HEK293 (cell line): ENCODE measurements at regions not wholly inside any gene's neighbourhood (a gene's known extent, or its start where the extent isn't known, plus 50 kb on each side); places are given as distances from the start of the nearest gene placed in this dataset.

Experiments
- CTCF ChIA-PET: fragments of 350-600 bp; formaldehyde crosslinking; extraction: SDS; loops from one replicate; lab custom pipeline; 2021; ENCODE audit warnings: antibody characterized with exemption; lab: Yijun Ruan, JAX
- POLR2A ChIA-PET: fragments of 300-600 bp; formaldehyde crosslinking; extraction: SDS; loops from one replicate; lab custom pipeline; 2020; ENCODE audit warnings: antibody characterized with exemption, inconsistent platforms; lab: Yijun Ruan, JAX
- H3K27ac ChIP-seq: fragments of 200-500 bp; sonication (Bioruptor generic); 2 replicates; pipeline ENCODE4 v1.5.1; 2014; ENCODE audit warnings: low read depth, low read length, control low read depth, inconsistent platforms; ENCODE audit errors: extremely low read depth
- H3K36me3 ChIP-seq, 2 experiments: fragments of 200-500 bp in 1 of 2; sonication (Bioruptor generic) in 1 of 2; 1 replicate in 1 of 2; 2 replicates in 1 of 2; pipeline ENCODE4 v1.5.1; 2014 to 2017; ENCODE audit warnings: inconsistent platforms in 2 of 2, low read length in 2 of 2; ENCODE audit not compliant: control insufficient read depth in 2 of 2, insufficient read depth in 1 of 2
- H3K4me1 ChIP-seq: fragments of 200-500 bp; sonication (Bioruptor generic); 2 replicates; pipeline ENCODE4 v1.5.1; 2014; ENCODE audit warnings: mild to moderate bottlenecking, low read length, inconsistent platforms; ENCODE audit not compliant: control insufficient read depth, insufficient read depth
- H3K4me3 ChIP-seq: 2 replicates; pipeline ENCODE4 v1.5.1; 2011; ENCODE audit warnings: low read depth, mild to moderate bottlenecking, control low read depth, low read length, moderate library complexity
- H3K9me3 ChIP-seq: fragments of 200-500 bp; sonication (Bioruptor generic); 2 replicates; pipeline ENCODE4 v1.5.1; 2014; ENCODE audit warnings: low read depth, low read length, inconsistent platforms; ENCODE audit not compliant: control insufficient read depth, insufficient read depth
- GFI1B ChIP-seq: fragments of 450-650 bp; formaldehyde crosslinking; IDR thresholded peaks from 2 replicates; pipeline ENCODE4 v1.5.1; 2016; ENCODE audit warnings: missing biosample characterization, missing genetic modification characterization
- GLI4 ChIP-seq: fragments of 450-650 bp; formaldehyde crosslinking; IDR thresholded peaks from 2 replicates; pipeline ENCODE4 v1.5.1; 2016; ENCODE audit warnings: missing biosample characterization, missing genetic modification characterization
- HOXC10 ChIP-seq: sonication (generic); formaldehyde crosslinking; IDR thresholded peaks from 2 replicates; pipeline ENCODE4 v1.8.1; 2023; ENCODE audit warnings: mild to moderate bottlenecking, missing genetic modification reagents
- IKZF3 ChIP-seq: fragments of 450-650 bp; IDR thresholded peaks from 2 replicates; pipeline ENCODE4 v1.5.0; 2018; ENCODE audit warnings: missing biosample characterization, mild to moderate bottlenecking, missing genetic modification characterization, moderate library complexity
- INSM2 ChIP-seq: fragments of 450-650 bp; formaldehyde crosslinking; IDR thresholded peaks from 2 replicates; pipeline ENCODE4 v1.5.1; 2016; ENCODE audit warnings: missing biosample characterization, missing genetic modification characterization
- PRDM4 ChIP-seq: fragments of 450-650 bp; formaldehyde crosslinking; IDR thresholded peaks from 2 replicates; pipeline ENCODE4 v1.5.1; 2017; ENCODE audit warnings: missing biosample characterization, missing genetic modification characterization
- ZFP41 ChIP-seq: fragments of 450-650 bp; formaldehyde crosslinking; IDR thresholded peaks from 2 replicates; pipeline ENCODE4 v1.5.1; 2016; ENCODE audit warnings: missing biosample characterization, missing genetic modification characterization, borderline replicate concordance
- ZNF2 ChIP-seq: fragments of 450-650 bp; formaldehyde crosslinking; IDR thresholded peaks from 2 replicates; pipeline ENCODE4 v1.5.1; 2016; ENCODE audit warnings: missing biosample characterization, missing genetic modification characterization
- ZNF221 ChIP-seq: fragments of 450-650 bp; formaldehyde crosslinking; IDR thresholded peaks from 2 replicates; pipeline ENCODE4 v1.5.1; 2017; ENCODE audit warnings: missing biosample characterization, missing genetic modification characterization, borderline replicate concordance
- ZNF324 ChIP-seq: fragments of 450-650 bp; formaldehyde crosslinking; IDR thresholded peaks from 2 replicates; pipeline ENCODE4 v1.5.1; 2016; ENCODE audit warnings: missing biosample characterization, missing genetic modification characterization
- ZNF623 ChIP-seq: fragments of 450-650 bp; formaldehyde crosslinking; IDR thresholded peaks from 2 replicates; pipeline ENCODE4 v1.5.1; 2016; ENCODE audit warnings: missing biosample characterization, missing genetic modification characterization
- ZNF76 ChIP-seq: fragments of 450-650 bp; formaldehyde crosslinking; IDR thresholded peaks from 2 replicates; pipeline ENCODE4; 2016; ENCODE audit warnings: low read depth, missing biosample characterization, missing genetic modification characterization, borderline replicate concordance
- ZNF776 ChIP-seq: fragments of 450-650 bp; formaldehyde crosslinking; IDR thresholded peaks from 2 replicates; pipeline ENCODE4 v1.5.0; 2017; ENCODE audit warnings: missing biosample characterization, missing genetic modification characterization, borderline replicate concordance
- ZSCAN23 ChIP-seq: fragments of 450-650 bp; formaldehyde crosslinking; IDR thresholded peaks from 2 replicates; pipeline ENCODE4 v1.5.1; 2016; ENCODE audit warnings: missing biosample characterization, missing genetic modification characterization
- TF ChIP-seq, protein P1 (sequence below): fragments of 450-650 bp; formaldehyde crosslinking; IDR thresholded peaks from 2 replicates; pipeline ENCODE4 v1.5.1; 2016; ENCODE audit warnings: missing biosample characterization, missing genetic modification characterization, borderline replicate concordance
- TF ChIP-seq, protein P2 (sequence below): fragments of 450-650 bp; formaldehyde crosslinking; IDR thresholded peaks from 2 replicates; pipeline ENCODE4; 2016; ENCODE audit warnings: missing biosample characterization, missing genetic modification characterization
- TF ChIP-seq, protein P3 (sequence below): fragments of 450-650 bp; formaldehyde crosslinking; IDR thresholded peaks from 2 replicates; pipeline ENCODE4 v1.5.1; 2016; ENCODE audit warnings: missing biosample characterization, missing genetic modification characterization
- TF ChIP-seq, protein P4 (sequence below): fragments of 450-650 bp; formaldehyde crosslinking; IDR thresholded peaks from 2 replicates; pipeline ENCODE4 v1.5.1; 2016; ENCODE audit warnings: missing biosample characterization, missing genetic modification characterization

- TF ChIP-seq, protein P1, sequence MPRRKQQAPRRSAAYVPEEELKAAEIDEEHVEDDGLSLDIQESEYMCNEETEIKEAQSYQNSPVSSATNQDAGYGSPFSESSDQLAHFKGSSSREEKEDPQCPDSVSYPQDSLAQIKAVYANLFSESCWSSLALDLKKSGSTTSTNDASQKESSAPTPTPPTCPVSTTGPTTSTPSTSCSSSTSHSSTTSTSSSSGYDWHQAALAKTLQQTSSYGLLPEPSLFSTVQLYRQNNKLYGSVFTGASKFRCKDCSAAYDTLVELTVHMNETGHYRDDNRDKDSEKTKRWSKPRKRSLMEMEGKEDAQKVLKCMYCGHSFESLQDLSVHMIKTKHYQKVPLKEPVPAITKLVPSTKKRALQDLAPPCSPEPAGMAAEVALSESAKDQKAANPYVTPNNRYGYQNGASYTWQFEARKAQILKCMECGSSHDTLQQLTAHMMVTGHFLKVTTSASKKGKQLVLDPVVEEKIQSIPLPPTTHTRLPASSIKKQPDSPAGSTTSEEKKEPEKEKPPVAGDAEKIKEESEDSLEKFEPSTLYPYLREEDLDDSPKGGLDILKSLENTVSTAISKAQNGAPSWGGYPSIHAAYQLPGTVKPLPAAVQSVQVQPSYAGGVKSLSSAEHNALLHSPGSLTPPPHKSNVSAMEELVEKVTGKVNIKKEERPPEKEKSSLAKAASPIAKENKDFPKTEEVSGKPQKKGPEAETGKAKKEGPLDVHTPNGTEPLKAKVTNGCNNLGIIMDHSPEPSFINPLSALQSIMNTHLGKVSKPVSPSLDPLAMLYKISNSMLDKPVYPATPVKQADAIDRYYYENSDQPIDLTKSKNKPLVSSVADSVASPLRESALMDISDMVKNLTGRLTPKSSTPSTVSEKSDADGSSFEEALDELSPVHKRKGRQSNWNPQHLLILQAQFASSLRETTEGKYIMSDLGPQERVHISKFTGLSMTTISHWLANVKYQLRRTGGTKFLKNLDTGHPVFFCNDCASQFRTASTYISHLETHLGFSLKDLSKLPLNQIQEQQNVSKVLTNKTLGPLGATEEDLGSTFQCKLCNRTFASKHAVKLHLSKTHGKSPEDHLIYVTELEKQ (tag by site-specific recombination), result no peak
- TF ChIP-seq ZNF623 (tag by site-specific recombination), result no peak
- no peak for TF ChIP-seq ZNF2 (tag by site-specific recombination)
- TF ChIP-seq, all 188 proteins: peak for 0
These were observed 775.0 kb upstream of the API5 start (continued) for GRCh38 chr11:42536611-42537360.

DNA sequence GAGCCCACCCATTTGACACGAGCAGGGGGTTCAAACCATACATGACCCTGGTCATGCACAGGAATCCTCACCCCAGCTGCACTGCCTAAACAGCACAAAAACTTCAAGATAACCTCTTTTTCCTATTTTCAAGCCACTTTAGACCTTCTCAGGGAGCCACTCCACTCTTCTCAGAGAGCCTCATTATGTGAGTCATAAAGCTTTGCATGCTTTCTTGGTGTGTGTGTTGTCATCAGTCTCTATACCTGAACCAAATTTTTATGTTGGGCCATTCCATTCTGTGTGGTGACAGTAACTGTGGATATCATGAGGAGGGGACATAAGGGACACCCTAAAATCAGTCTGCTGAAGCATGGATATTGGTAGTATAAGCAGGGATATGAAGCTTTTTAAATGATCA is 769.5 kb upstream of the API5 start:
- TF ChIP-seq ZSCAN23 (tag by site-specific recombination) (no peak), ZNF324 (tag by site-specific recombination) (no peak), PRDM4 (tag by site-specific recombination) (no peak), INSM2 (tag by site-specific recombination) (no peak), ZFP41 (tag by site-specific recombination) (no peak)
- TF ChIP-seq, protein P2, sequence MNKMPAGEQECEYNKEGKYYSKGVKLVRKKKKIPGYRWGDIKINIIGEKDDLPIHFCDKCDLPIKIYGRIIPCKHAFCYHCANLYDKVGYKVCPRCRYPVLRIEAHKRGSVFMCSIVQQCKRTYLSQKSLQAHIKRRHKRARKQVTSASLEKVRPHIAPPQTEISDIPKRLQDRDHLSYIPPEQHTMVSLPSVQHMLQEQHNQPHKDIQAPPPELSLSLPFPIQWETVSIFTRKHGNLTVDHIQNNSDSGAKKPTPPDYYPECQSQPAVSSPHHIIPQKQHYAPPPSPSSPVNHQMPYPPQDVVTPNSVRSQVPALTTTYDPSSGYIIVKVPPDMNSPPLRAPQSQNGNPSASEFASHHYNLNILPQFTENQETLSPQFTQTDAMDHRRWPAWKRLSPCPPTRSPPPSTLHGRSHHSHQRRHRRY, result no peak
- TF ChIP-seq, all 188 proteins: peak for 0
- ChIA-PET CTCF (no interaction called here), POLR2A (no interaction called here)
- Histone ChIP-seq H3K9me3 (no peaks in the 10 kb centered on the region), H3K36me3 (no peaks in the 10 kb centered on the region), H3K4me1 (no peaks in the 10 kb centered on the region), H3K27ac (no peak overlapping the region), H3K4me3 (no peak overlapping the region)

- no peaks in the 10 kb centered on the region for H3K9me3 ChIP-seq
- no peak overlapping the region for H3K27ac ChIP-seq
- H3K4me1 ChIP-seq, result no peaks in the 10 kb centered on the region
- ChIA-PET CTCF (no interaction called here), POLR2A (no interaction called here)
- no peak overlapping the region for H3K4me3 ChIP-seq
- H3K36me3 ChIP-seq, result no peaks in the 10 kb centered on the region
- TF ChIP-seq ZNF76 (tag by site-specific recombination), result no peak
- TF ChIP-seq GFI1B (tag by site-specific recombination), result no peak
- no peak for TF ChIP-seq ZNF623 (tag by site-specific recombination)
- TF ChIP-seq HOXC10 (CRISPR knock-in tag), result no peak
- TF ChIP-seq ZNF221 (tag by site-specific recombination), result no peak
- no peak for TF ChIP-seq ZNF324 (tag by site-specific recombination)
- TF ChIP-seq ZNF776 (tag by site-specific recombination), result no peak
- no peak for TF ChIP-seq GLI4 (tag by site-specific recombination)
- TF ChIP-seq, protein P3, sequence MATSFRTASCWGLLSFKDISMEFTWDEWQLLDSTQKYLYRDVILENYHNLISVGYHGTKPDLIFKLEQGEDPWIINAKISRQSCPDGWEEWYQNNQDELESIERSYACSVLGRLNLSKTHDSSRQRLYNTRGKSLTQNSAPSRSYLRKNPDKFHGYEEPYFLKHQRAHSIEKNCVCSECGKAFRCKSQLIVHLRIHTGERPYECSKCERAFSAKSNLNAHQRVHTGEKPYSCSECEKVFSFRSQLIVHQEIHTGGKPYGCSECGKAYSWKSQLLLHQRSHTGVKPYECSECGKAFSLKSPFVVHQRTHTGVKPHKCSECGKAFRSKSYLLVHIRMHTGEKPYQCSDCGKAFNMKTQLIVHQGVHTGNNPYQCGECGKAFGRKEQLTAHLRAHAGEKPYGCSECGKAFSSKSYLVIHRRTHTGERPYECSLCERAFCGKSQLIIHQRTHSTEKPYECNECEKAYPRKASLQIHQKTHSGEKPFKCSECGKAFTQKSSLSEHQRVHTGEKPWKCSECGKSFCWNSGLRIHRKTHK (tag by site-specific recombination), result no peak
- TF ChIP-seq IKZF3 (tag by site-specific recombination), result no peak
- TF ChIP-seq, protein P4, sequence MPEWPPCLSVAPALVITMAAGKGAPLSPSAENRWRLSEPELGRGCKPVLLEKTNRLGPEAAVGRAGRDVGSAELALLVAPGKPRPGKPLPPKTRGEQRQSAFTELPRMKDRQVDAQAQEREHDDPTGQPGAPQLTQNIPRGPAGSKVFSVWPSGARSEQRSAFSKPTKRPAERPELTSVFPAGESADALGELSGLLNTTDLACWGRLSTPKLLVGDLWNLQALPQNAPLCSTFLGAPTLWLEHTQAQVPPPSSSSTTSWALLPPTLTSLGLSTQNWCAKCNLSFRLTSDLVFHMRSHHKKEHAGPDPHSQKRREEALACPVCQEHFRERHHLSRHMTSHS (tag by site-specific recombination), result no peak
These were observed 767.9 kb upstream of the API5 start for GRCh38 chr11:42543844-42544419.
